GM21723 (cell line): ENCODE measurements at regions not wholly inside any gene's neighbourhood (a gene's known extent, or its start where the extent isn't known, plus 50 kb on each side); places are given as distances from the start of the nearest gene placed in this dataset.
"Not testable (repeated sequence)": the region's sequence is repeated elsewhere in the genome, so short reads cannot be mapped to it uniquely, and the experiment has no call there.

Experiments
- ATAC-seq: cut with Tn5 transposase; IDR thresholded peaks from one replicate; pipeline ENCODE4 v1.9.1; 2021; ENCODE audit warnings: mild to moderate bottlenecking, moderate library complexity; ENCODE audit not compliant: unreplicated experiment

DNA sequence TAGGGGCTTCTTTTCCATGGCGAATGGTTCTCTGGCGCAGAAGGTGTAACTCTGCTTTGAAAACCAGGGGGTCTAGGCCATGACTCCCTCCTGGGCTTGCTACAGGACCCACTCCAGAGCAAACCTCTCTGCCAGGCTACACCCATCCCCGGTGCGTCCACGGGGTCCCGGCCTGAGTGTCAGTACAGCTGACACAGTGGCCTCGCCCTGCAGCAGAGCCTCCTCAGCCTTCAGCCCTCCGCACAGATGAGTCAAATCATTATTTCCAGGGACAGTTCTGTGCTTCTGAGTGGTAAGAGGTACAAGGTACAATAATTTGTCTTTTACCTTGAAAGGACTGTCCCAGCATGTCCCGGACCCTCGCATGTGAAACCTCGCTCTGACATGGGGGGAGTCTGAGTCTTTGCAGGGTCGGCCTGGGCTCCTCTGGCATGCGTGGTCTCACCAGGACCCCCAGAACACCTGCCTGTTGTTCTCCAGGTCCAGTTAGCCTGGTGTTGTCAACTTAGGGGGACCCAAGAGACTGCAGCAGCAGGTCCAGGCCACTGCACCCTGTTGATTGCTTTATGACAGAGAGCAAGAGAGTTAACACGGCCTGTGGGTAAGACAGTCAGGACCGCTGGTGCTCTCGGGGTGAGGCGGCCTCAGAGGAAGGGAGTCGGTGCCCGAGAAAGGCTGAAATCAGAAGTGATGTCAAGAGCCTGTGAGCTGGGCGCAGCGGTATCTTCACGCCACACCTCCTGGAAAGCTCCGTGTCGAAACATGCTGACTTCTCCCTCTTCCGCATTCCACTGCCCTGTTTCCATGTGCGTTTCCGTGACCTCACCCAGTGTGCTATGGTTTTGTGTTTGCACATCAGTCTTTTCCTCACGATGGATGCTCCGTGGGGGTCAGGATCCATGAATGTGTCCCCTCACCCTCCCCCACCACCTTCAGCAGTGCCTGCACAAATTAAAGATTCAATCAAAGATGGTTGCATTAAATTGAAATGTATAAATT lies 340.1 kb downstream of the EIPR1 start:
- ATAC-seq = no peak

GRCh38 chr2:3036432-3037125 lies 341.0 kb downstream of the EIPR1 start:
- ATAC-seq = no peak

DNA sequence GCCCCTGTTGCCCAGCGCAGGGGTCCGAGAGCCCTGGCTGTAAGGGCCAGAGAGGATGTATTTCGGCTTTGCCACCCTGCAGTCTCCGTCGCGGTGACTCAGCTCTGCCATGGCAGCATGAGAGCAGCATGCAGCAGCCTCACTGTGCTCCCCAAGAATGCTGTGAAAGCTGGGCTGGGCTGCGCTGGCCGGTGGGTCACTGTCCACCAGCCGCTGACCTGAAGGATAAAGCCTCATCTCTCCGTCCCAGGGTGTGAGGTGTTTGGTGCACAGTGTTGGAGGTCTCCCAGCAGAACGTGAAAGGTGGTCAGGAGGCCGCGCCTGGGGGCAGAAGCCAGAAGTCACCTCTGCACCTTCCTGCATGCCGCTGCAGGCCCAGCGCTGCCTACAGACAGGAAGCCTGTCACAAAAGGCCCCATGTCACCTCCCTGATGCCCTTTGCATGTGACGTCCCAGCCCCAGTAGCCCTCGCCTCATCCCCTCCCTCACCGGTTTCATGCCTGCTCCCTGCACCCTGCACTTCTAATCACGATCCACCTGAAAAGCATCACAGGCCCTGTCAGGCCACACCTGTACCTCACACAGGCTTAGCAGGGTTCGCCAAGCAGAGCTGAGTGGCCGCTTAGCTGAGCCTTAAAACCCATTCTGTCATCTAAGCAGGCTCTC lies 342.1 kb downstream of the EIPR1 start:
- no peak for ATAC-seq

DNA sequence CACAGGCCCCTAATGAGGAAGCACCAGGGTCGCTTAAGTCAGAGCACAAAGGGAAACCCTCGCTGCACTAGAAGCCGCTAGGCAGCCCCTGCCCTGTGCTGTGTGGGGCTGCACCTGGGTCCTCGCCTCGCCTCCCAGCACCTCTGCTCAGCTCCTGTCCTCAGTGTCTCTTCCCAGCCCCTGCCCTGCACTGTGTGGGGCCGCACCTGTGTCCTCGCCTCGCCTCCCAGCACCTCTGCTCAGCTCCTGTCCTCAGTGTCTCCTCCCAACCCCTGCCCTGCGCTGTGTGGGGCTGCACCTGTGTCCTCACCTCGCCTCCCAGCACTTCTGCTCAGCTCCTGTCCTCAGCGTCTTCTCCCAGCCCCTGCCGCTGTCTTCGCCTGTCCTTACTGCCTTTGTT lies 342.8 kb downstream of the EIPR1 start:
- ATAC-seq = no peak

DNA sequence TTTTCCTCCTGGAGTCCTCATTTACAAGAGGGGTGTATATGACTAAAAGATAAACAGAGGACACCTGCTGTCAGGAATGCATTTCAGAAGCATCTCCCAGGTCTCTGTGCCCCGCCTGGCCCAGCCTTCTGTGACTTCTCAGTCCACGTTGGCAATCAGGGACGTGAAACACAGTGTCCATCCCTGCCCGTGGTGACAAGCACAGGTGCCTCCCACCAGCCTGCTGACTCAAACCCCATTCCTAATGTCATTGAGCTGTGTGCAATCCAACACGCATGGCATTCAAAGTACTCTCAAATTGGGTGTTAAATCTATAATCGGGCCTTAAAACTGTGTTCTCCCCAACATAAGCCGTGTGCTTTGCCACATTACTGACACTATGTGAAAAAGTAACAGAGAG lies 343.2 kb downstream of the EIPR1 start:
- ATAC-seq = no peak

DNA sequence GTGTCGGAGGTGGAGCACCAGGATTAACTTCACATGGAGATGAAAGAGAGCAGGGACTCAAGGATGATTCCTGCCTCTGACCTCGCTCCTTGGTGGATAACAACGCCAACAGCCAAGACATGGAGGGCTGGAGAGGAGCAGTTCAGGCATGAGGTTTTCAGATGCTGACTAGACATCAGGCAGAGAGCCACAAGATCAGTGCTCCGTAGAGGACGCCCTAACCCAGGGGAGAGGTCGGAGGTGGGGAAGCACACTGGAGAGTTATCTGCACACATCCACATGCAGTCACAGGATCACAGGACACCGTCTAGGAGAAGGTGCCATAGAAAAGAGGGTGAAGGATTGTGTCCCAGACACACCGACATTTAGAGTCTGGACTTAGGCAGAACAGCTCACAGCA lies 344.3 kb downstream of the EIPR1 start:
- no peak for ATAC-seq

- not testable (repeated sequence) for ATAC-seq
These were observed 346.8 kb downstream of the EIPR1 start for GRCh38 chr2:3030791-3031190.

GRCh38 chr2:3025984-3026383 lies 351.6 kb downstream of the EIPR1 start:
- ATAC-seq = no peak

- no peak for ATAC-seq
These were observed 352.4 kb downstream of the EIPR1 start for GRCh38 chr2:3025261-3025660.

DNA sequence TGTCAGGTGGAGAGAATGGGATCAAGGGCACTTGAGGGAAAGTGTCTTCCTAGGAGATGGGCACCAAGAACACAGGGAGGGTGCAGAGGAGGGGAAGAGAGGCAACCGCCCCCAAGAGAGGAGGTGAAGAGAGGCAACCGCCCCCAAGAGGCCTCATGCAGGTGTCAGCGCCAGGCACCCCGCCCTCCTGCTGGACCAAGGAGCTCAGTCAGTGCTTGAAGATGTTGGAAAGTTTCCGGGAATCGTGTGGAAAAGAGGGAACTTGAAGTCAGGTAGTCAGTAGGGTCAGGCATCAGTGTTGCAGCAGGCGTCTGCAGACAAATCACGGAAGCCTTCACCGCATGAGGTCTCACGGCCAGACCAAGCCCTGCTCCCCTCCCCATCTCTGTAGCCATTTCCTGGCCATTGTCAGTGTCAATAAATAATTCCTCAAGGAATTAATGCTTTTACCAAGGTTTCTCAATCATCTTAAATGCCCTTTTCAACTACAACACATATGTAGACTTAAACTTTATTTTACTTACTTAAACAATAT lies 353.1 kb downstream of the EIPR1 start:
- no peak for ATAC-seq

GRCh38 chr2:3023531-3023930 lies 354.1 kb downstream of the EIPR1 start:
- ATAC-seq = no peak

- ATAC-seq = no peak
These were observed 354.7 kb downstream of the EIPR1 start for GRCh38 chr2:3022841-3023372.

DNA sequence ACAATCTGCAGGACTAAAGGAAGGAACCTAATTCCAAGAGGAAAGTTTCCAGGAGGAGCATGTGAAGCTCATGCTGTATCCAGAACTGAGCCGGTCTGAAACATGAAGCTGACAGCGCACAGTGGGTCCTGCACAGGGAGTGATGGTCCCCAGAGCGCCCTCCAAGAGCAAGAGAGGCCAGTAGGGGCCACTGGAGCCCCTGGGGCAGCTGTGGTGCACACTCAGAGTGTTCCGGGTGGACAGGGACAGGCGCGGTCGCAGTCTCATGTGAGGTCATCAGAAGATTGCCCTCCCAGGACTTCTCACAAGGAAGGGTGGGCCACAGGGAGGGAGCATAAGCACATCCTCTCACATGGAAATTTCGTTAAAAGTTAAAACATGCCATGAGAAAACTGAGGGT lies 355.9 kb downstream of the EIPR1 start:
- ATAC-seq = no peak

DNA sequence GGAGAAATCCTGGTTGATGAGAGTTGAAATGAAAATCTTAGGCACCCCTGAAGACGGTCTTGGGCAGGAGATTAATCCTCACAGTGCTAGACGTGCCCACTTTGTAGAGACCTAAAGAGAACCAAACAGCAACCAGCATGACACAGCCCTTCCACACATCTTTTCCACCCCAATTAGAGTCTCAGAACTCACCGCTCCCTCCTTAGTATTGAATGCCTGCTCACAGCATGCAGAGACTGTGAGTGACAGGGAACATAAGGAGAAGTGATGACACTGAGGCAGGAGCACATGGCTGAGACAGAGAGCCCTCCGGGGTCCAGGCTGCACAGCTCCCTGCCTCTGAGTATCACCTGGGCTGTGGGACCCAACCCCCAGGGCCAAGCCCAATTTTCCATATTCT lies 367.6 kb downstream of the EIPR1 start:
- ATAC-seq = no peak

- ATAC-seq = no peak
These were observed 368.1 kb downstream of the EIPR1 start for GRCh38 chr2:3009483-3009882.

DNA sequence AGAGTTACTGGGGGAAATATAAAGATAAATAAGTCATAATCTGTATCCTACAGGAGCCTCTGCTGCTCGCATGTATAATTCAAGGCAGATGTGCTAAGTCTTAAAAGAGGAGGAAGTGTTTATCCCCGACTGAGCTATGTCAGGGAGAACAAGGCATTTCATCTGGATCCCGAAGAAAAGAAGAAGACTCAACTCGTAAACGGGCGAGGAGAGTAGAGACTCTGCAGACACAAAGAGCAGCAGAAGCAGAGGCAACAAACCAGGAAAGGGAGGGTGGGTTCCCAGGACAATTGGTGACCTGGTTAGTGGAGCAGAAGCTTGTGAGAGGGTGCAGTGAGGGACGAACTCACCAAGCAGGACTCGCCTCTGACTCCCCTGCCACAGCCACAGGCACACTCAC lies 368.6 kb downstream of the EIPR1 start:
- no peak for ATAC-seq

- no peak for ATAC-seq
These were observed 369.1 kb downstream of the EIPR1 start for GRCh38 chr2:3008561-3008960.

GRCh38 chr2:3007135-3007534 lies 370.5 kb downstream of the EIPR1 start:
- no peak for ATAC-seq

DNA sequence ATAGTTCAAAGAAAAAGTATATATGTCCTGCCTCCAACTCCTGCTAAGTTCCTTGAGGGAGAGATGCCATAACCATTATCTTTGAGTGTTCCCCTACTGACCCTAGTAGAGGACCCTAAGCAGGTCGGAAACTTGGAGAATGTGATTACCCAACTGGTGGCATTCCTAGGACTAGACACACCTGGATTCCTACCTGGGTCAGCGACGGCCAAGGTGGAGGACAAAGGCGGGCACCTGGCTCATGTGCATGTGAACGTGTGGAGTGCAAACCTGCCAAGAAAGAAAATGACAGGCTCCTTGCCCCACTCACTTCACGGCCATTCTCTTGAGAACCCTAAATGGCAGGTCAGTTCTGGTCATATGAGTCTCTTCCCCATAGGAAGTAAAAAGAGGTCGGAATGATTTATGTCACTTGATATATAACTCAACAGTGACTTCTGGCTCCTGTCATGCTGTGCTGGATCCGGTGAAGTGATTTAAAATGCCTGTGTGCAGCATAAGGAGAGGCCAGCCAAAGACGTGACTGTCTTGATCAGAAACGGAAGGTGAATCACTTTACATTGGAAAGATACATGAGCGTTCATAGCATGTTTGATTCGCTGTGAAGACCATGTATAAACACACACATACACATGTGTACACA lies 371.6 kb downstream of the EIPR1 start:
- ATAC-seq = no peak
